Thyroid gland (tissue), 4 donors: ENCODE measurements at regions not wholly inside any gene's neighbourhood (a gene's known extent, or its start where the extent isn't known, plus 50 kb on each side); places are given as distances from the start of the nearest gene placed in this dataset.

Experiments used
- POLR2A ChIP-seq, 2 donors: fragments of 450-650 bp; IDR thresholded peaks; one replicate each; pipeline ENCODE4 v1.6.1; 2017; ENCODE audit warnings: antibody characterized with exemption in 2 of 2, mild to moderate bottlenecking in 2 of 2, moderate library complexity in 1 of 2
- TF ChIP-seq, protein P1 (sequence below), 6 experiments: fragments of 200-600 bp in 3 of 6; fragments of 450-650 bp in 3 of 6; sonication (generic) in 3 of 6; IDR thresholded peaks; one replicate each; pipeline ENCODE4 v1.5.1; 2016 to 2019; ENCODE audit warnings: antibody characterized with exemption in 6 of 6, mild to moderate bottlenecking in 2 of 6, inconsistent platforms in 1 of 6, moderate library complexity in 1 of 6

DNA sequence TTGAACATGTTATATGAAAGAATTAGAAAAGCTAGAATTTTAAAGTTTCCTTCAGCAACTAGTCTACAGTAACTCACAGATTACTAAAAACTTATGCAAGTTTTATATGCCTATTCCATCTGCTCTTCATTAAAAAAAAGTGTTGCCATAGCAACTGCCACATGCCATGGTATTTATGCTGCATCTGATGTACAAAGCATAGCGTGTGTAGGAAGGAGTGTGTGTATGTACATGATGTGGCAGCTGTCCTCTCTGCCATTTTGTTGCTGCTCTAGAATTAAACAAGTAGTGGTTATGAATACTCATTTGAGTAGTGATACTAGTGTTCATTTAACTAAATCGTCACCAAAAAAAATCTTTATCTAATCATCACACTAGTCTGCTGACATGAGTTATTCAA lies 593.5 kb downstream of the CETN3 start:
- TF ChIP-seq, protein P1, sequence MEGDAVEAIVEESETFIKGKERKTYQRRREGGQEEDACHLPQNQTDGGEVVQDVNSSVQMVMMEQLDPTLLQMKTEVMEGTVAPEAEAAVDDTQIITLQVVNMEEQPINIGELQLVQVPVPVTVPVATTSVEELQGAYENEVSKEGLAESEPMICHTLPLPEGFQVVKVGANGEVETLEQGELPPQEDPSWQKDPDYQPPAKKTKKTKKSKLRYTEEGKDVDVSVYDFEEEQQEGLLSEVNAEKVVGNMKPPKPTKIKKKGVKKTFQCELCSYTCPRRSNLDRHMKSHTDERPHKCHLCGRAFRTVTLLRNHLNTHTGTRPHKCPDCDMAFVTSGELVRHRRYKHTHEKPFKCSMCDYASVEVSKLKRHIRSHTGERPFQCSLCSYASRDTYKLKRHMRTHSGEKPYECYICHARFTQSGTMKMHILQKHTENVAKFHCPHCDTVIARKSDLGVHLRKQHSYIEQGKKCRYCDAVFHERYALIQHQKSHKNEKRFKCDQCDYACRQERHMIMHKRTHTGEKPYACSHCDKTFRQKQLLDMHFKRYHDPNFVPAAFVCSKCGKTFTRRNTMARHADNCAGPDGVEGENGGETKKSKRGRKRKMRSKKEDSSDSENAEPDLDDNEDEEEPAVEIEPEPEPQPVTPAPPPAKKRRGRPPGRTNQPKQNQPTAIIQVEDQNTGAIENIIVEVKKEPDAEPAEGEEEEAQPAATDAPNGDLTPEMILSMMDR (IDR thresholded peaks at IDR 0.05): no peak
- TF ChIP-seq POLR2A (IDR thresholded peaks at IDR 0.05): no peak
